Mesothelial cell of epicardium (in vitro differentiated cells): ENCODE measurements at regions not wholly inside any gene's neighbourhood (a gene's known extent, or its start where the extent isn't known, plus 50 kb on each side); places are given as distances from the start of the nearest gene placed in this dataset.

Source experiments
- DNase-seq, 2 experiments: peaks; one replicate each; pipeline ENCODE4 v3.0.0; 2021; ENCODE audit warnings: low spot score in 2 of 2; ENCODE audit not compliant: unreplicated experiment in 2 of 2
- H3K27ac Mint-ChIP-seq: 2 replicates; pipeline ENCODE4 v1.8.0; 2021; ENCODE audit warnings: mixed read lengths
- H3K27me3 Mint-ChIP-seq: 2 replicates; pipeline ENCODE4 v1.8.0; 2021; ENCODE audit warnings: low read depth, mixed read lengths
- H3K36me3 Mint-ChIP-seq: 2 replicates; pipeline ENCODE4 v1.8.0; 2021; ENCODE audit warnings: mixed read lengths
- H3K4me1 Mint-ChIP-seq: 2 replicates; pipeline ENCODE4 v1.8.0; 2021; ENCODE audit warnings: mixed read lengths
- H3K4me3 Mint-ChIP-seq: 2 replicates; pipeline ENCODE4 v1.8.0; 2021; ENCODE audit warnings: mild to moderate bottlenecking, moderate library complexity, mixed read lengths
- H3K9me3 Mint-ChIP-seq: 2 replicates; pipeline ENCODE4 v1.8.0; 2021; ENCODE audit warnings: mixed read lengths
- TF ChIP-seq, protein P1 (sequence below): fragments of 200-600 bp; sonication (generic); IDR thresholded peaks from one replicate; pipeline ENCODE4 v1.5.0; 2021; ENCODE audit warnings: antibody characterized with exemption; ENCODE audit not compliant: unreplicated experiment

DNA sequence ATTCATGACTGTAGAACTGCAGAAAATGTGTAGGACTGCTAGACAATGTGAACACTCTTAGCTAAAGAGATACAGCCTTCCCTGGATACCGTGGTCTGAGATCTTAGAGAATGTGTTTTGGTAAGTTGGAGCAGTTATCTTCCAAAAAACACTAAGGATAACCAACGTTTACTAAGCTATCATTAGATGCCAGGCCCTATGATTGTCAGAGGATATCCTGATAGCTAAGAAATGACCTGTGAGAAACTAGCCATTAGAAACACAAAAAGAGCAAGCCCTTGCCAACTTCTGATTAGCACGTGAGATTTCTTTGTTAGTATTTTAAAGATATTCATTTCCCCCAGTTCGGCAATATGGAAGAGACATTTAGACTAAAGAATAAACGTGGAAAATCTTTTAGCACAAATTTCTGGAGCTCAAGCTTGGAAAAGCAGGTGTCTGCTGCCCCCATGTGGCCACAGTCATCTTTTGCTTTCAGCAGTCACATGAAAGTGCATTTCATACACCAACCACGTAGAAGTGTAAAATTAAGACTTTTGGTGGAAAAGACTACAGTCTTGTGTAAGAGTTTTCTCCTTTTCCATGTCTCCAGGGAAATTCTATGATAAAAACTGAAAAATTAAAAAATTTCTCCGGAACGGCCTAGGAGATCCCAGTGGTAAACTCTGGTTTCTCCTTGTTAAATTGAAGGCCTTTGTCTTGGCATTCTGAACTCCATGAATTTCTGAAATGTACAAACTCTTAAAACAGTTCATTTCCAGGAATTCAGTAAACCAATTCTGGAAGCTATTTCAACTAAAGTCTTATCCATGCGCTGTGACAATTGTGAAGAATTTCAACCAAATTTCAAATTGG lies 136.4 kb downstream of the ZNF674 start:
- TF ChIP-seq, protein P1, sequence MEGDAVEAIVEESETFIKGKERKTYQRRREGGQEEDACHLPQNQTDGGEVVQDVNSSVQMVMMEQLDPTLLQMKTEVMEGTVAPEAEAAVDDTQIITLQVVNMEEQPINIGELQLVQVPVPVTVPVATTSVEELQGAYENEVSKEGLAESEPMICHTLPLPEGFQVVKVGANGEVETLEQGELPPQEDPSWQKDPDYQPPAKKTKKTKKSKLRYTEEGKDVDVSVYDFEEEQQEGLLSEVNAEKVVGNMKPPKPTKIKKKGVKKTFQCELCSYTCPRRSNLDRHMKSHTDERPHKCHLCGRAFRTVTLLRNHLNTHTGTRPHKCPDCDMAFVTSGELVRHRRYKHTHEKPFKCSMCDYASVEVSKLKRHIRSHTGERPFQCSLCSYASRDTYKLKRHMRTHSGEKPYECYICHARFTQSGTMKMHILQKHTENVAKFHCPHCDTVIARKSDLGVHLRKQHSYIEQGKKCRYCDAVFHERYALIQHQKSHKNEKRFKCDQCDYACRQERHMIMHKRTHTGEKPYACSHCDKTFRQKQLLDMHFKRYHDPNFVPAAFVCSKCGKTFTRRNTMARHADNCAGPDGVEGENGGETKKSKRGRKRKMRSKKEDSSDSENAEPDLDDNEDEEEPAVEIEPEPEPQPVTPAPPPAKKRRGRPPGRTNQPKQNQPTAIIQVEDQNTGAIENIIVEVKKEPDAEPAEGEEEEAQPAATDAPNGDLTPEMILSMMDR, result peak; percentile 86
- Mint-ChIP-seq H3K4me1 (no peaks in the 10 kb centered on the region), H3K27me3 (no peaks in the 10 kb centered on the region), H3K36me3 (no peaks in the 10 kb centered on the region), H3K9me3 (peaks cover 8% of the 10 kb centered on the region), H3K4me3 (no peak overlapping the region), H3K27ac (no peak overlapping the region)
- DNase-seq, result peak; percentile 42 to 73

DNA sequence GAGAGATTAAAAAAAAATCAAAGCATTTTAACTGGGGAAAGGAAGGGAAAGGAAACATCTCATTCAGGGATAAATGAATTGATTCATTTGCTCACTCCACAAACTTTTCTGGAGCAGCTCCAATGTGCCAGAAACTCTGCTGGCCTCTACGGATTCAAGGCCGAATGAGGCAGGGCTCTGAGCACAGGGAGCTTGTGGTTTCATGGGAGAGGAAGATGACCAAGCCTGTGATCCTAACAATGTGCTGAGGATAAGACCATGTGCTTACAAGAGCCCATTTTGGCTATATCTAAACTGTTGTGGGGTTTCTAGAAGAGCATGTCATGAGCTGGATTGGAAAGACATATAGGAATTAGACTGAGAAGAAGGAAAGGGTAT lies 137.5 kb downstream of the ZNF674 start:
- TF ChIP-seq, protein P1, result no peak
- H3K9me3 Mint-ChIP-seq, result peaks cover 7% of the 10 kb centered on the region
- H3K27me3 Mint-ChIP-seq, result no peaks in the 10 kb centered on the region
- DNase-seq, result no peak
- H3K27ac Mint-ChIP-seq, result no peak overlapping the region
- H3K4me3 Mint-ChIP-seq, result no peak overlapping the region
- H3K4me1 Mint-ChIP-seq, result no peaks in the 10 kb centered on the region
- H3K36me3 Mint-ChIP-seq, result no peaks in the 10 kb centered on the region

DNA sequence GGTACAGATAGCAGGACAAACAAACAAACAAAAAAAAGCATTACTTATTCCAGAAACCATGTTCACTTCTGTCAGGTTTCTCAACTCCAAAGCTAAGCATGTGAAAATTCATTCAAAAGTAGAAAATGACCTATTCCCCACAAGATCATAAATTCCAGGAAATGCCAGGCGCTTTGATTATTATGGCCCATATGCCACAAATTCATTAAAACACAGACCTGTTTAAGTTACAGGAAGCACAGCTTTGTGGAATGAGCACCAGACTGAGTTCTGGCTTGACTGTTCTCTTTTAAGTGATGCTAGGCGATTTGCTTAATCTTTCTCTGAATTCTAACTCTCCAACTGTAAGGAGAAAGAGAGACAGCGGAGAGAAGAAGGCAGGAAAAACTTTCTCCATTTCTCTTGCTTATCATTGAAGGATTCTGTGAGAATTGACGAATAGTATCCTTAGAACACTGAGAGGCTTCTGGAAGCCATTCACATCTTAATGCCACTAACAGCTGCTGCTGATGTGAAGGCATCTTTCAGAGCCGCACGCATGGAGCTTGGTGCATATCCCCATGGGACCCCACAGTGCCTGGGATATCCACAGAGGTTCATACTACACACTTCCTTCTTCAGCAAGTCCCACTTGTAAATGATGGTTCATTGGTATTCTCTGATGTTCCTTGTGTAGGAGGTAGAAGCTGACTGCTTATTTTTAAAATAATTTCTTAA lies 138.0 kb downstream of the ZNF674 start:
- Mint-ChIP-seq H3K27me3 (no peaks in the 10 kb centered on the region), H3K9me3 (peaks cover 12% of the 10 kb centered on the region), H3K4me1 (no peaks in the 10 kb centered on the region), H3K4me3 (no peak overlapping the region), H3K27ac (no peak overlapping the region), H3K36me3 (no peaks in the 10 kb centered on the region)
- DNase-seq, result no peak
- TF ChIP-seq, protein P1, result no peak

DNA sequence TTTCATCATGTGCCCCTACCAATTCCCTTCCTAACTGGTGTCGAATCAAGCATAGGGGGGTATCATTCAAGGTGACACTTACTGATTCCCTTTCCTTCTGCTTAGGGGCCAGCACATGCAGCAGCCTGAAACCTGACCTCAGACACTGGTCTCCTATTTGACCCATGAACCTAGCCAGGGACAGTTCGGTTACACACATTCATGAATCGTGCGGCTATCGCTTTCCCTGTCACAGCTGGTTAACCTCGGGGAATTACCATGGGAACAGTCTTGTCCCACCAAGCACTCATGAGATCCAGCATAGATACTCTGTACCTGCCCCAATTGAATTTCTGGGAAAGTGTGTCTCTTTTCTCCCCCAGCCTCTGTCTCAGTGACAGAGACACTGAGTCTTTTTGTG lies 140.4 kb downstream of the ZNF674 start:
- TF ChIP-seq, protein P1, result no peak
- H3K4me3 Mint-ChIP-seq, result no peak overlapping the region
- no peaks in the 10 kb centered on the region for H3K36me3 Mint-ChIP-seq
- no peaks in the 10 kb centered on the region for H3K4me1 Mint-ChIP-seq
- H3K27me3 Mint-ChIP-seq, result no peaks in the 10 kb centered on the region
- H3K27ac Mint-ChIP-seq, result no peak overlapping the region
- H3K9me3 Mint-ChIP-seq, result peaks cover 28% of the 10 kb centered on the region
- DNase-seq, result no peak

DNA sequence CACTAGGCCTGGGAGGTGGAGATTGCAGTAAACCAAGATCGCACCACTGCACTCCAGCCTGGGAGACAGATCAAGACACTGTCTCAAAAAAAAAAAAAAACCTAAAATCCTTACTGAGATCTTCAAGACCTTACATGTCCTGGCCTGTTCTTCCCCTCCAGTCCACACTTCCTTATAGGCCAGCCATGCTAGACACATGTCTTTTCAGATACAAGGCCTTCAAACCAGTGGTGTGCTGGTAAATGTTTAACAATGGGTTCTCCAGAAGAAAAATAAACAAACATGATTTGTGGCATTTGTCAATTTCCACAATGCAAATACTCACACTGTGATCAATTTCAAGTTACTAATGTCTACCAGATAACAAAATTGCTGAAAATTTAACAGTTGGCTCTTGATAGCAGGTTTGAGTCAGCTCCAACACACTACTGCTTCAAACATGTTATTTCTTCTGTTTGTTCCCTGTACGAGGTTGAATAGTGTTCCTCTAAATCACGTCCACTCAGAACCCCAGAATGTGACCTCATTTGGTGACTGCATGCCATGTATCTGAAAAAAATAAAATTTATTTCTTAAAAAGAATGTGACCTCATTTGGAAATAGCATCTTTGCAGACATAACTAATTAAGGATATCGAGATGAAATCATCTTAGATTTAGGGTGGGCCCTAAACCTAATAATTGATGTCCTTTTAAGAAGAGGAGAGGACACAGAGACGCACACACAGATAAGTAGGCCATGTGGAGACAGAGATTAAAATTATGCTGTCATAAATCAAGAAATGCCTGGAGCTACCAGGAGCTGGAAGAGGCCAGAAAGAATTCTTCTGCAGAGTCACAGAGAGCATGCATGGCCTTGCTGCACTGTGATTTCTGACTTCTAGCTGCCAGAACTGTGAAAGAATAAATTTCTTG lies 144.4 kb downstream of the ZNF674 start:
- Mint-ChIP-seq H3K27ac (no peak overlapping the region), H3K9me3 (peaks cover 45% of the 10 kb centered on the region), H3K4me1 (no peaks in the 10 kb centered on the region), H3K4me3 (no peak overlapping the region), H3K36me3 (no peaks in the 10 kb centered on the region), H3K27me3 (no peaks in the 10 kb centered on the region)
- TF ChIP-seq, protein P1, result no peak
- DNase-seq, result no peak
